ENCODE measurements at regions not wholly inside any gene's neighbourhood (a gene's known extent, or its start where the extent isn't known, plus 50 kb on each side); places are given as distances from the start of the nearest gene placed in this dataset.

DNA sequence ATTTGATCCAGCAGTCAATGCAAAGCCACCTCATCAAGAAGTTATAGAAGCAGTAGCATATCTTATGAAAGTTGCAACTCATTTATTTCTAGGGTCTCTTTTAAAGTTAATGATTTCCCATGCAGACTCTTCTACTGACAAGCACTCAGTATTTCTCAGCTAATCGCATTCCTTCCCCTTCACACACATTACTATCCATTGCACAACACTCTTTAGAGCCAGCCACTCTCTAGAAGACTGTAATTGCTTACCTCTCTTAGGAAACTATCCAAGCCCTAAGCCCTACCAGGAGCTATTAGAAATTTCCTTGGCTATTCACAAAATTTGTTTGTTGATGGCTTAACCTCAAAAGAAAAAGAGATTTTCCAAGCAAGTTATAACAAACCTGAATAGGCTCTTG is 106.0 kb downstream of the ADAMTS1 start:
- TF ChIP-seq EZH2 (IDR thresholded peaks at IDR 0.05; ENCODE audit: borderline replicate concordance, insufficient read depth, low read length, poor library complexity, severe bottlenecking) = no peak
- no peak for TF ChIP-seq EP300 (conservative IDR thresholded peaks at IDR 0.05; ENCODE audit: poor library complexity, severe bottlenecking)
- no peak for TF ChIP-seq RAD21 (conservative IDR thresholded peaks at IDR 0.05)
- TF ChIP-seq, protein P1, sequence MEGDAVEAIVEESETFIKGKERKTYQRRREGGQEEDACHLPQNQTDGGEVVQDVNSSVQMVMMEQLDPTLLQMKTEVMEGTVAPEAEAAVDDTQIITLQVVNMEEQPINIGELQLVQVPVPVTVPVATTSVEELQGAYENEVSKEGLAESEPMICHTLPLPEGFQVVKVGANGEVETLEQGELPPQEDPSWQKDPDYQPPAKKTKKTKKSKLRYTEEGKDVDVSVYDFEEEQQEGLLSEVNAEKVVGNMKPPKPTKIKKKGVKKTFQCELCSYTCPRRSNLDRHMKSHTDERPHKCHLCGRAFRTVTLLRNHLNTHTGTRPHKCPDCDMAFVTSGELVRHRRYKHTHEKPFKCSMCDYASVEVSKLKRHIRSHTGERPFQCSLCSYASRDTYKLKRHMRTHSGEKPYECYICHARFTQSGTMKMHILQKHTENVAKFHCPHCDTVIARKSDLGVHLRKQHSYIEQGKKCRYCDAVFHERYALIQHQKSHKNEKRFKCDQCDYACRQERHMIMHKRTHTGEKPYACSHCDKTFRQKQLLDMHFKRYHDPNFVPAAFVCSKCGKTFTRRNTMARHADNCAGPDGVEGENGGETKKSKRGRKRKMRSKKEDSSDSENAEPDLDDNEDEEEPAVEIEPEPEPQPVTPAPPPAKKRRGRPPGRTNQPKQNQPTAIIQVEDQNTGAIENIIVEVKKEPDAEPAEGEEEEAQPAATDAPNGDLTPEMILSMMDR (IDR thresholded peaks at IDR 0.05; ENCODE audit: poor library complexity, severe bottlenecking) = no peak
- TF ChIP-seq POLR2AphosphoS5 (IDR thresholded peaks at IDR 0.05) = no peak
- no peak for TF ChIP-seq SMC3 (conservative IDR thresholded peaks at IDR 0.05; ENCODE audit: poor library complexity)
- TF ChIP-seq, protein P2, sequence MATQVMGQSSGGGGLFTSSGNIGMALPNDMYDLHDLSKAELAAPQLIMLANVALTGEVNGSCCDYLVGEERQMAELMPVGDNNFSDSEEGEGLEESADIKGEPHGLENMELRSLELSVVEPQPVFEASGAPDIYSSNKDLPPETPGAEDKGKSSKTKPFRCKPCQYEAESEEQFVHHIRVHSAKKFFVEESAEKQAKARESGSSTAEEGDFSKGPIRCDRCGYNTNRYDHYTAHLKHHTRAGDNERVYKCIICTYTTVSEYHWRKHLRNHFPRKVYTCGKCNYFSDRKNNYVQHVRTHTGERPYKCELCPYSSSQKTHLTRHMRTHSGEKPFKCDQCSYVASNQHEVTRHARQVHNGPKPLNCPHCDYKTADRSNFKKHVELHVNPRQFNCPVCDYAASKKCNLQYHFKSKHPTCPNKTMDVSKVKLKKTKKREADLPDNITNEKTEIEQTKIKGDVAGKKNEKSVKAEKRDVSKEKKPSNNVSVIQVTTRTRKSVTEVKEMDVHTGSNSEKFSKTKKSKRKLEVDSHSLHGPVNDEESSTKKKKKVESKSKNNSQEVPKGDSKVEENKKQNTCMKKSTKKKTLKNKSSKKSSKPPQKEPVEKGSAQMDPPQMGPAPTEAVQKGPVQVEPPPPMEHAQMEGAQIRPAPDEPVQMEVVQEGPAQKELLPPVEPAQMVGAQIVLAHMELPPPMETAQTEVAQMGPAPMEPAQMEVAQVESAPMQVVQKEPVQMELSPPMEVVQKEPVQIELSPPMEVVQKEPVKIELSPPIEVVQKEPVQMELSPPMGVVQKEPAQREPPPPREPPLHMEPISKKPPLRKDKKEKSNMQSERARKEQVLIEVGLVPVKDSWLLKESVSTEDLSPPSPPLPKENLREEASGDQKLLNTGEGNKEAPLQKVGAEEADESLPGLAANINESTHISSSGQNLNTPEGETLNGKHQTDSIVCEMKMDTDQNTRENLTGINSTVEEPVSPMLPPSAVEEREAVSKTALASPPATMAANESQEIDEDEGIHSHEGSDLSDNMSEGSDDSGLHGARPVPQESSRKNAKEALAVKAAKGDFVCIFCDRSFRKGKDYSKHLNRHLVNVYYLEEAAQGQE (IDR thresholded peaks at IDR 0.05; ENCODE audit: borderline replicate concordance) = no peak
- TF ChIP-seq TAF1 (IDR thresholded peaks at IDR 0.05; ENCODE audit: low read depth) = no peak
